Pancreas (tissue), 10 donors: ENCODE measurements at regions not wholly inside any gene's neighbourhood (a gene's known extent, or its start where the extent isn't known, plus 50 kb on each side); places are given as distances from the start of the nearest gene placed in this dataset.
"Not testable (repeated sequence)": the region's sequence is repeated elsewhere in the genome, so short reads cannot be mapped to it uniquely, and the experiment has no call there.

Source experiments
- ATAC-seq, 4 donors: fragments of 200-7000 bp; cut with Tn5 transposase; one replicate each; pipeline versions ENCODE4 v1.8.0 to v1.9.1; 2020; ENCODE audit warnings: mild to moderate bottlenecking in 4 of 4, moderate library complexity in 4 of 4
- DNase-seq, 6 donors: peaks; one replicate each; pipeline ENCODE4 v3.0.0-alpha.2; 2020
- FAIRE-seq: peaks from 2 replicates; lab custom pipeline; 2012; peaks lifted over from hg19 to GRCh38; lab: Jason Lieb, UNC
- H3K27ac ChIP-seq, 4 donors: fragments of 200-600 bp; sonication (generic); 1 replicate in 3 of 4; 2 replicates in 1 of 4; pipeline versions ENCODE4 v1.5.0 to v1.8.0; 2020
- H3K27me3 ChIP-seq, 4 donors: fragments of 200-600 bp; one replicate each; pipeline ENCODE4 v1.8.0; 2021
- H3K36me3 ChIP-seq, 3 donors: fragments of 200-600 bp; sonication (generic) in 1 of 3; one replicate each; pipeline versions ENCODE4 v1.5.0 to v1.8.0; 2020 to 2021
- H3K4me1 ChIP-seq, 3 donors: fragments of 200-600 bp; one replicate each; pipeline ENCODE4 v1.8.0; 2021
- H3K4me3 ChIP-seq, 4 donors: fragments of 200-600 bp; sonication (generic) in 2 of 4; one replicate each; pipeline versions ENCODE4 v1.5.0 to v1.8.0; 2020 to 2021
- H3K9me3 ChIP-seq, 4 donors: fragments of 200-600 bp; one replicate each; pipeline ENCODE4 v1.8.0; 2021
- CTCF ChIP-seq, 4 donors: fragments of 200-600 bp; sonication (generic) in 3 of 4; IDR thresholded peaks; one replicate each; pipeline versions ENCODE4 v1.5.0 to v1.8.0; 2021; ENCODE audit warnings: antibody characterized with exemption in 4 of 4
- WGBS, 2 donors: extraction: QIAGEN DNeasy Blood & Tissue Kit; methylation state at CpG; one replicate each; pipeline ENCODE4 v1.1.7; 2013; 5-methylcytosine and 5-hydroxymethylcytosine counted together
- intact Hi-C, 3 donors: fragments of 100-400 bp; cut with DNase I; formaldehyde crosslinking; loops; one replicate each; pipeline versions ENCODE4 v1.11.1 to v1.14.2; 2022
- donor health status: healthy with polysubstance abuse.
- donor health status: DM: no; HTN: no; CAD: no; lungs with moderate emphysema.
- donor health status: DM: no; HTN: no; CAD: no.
- donor health status: control.
- donor health status: control.
- donor health status: Bipolar disorder and iron deficiency.
- donor health status: DM: yes; HTN: yes; CAD: no.
- donor health status: DM: no; HTN: no; CAD: no.
- donor health status: DM: no; HTN: no; CAD: no.
- donor health status: DM: yes; HTN: yes; CAD: no.

- Histone ChIP-seq H3K9me3 (no peaks in the 10 kb centered on the region), H3K36me3 (no peaks in the 10 kb centered on the region), H3K27ac (no peak overlapping the region), H3K4me3 (no peak overlapping the region), H3K4me1 (no peaks in the 10 kb centered on the region), H3K27me3 (no peaks in the 10 kb centered on the region)
- intact Hi-C loops = no loop called here
- DNase-seq (no peak), ATAC-seq (no peak), FAIRE-seq (no peak)
- WGBS, 2 donors = 65 to 77% methylated on average over 5 of the region's 5 CpGs
- no peak for TF ChIP-seq CTCF (IDR thresholded peaks at IDR 0.05)
Measured at GRCh38 chr4:181896614-181897013, 346.6 kb upstream of the TENM3 start.

- DNase-seq (no peak), ATAC-seq (no peak), FAIRE-seq (no peak)
- no peak for TF ChIP-seq CTCF (IDR thresholded peaks at IDR 0.05)
- WGBS, 2 donors = 58 to 67% methylated on average over 2 of the region's 2 CpGs
- no peaks in the 10 kb centered on the region for H3K4me1 ChIP-seq
- H3K27me3 ChIP-seq = no peaks in the 10 kb centered on the region
- no peak overlapping the region for H3K4me3 ChIP-seq
- no peak overlapping the region for H3K27ac ChIP-seq
- H3K9me3 ChIP-seq = no peaks in the 10 kb centered on the region
- intact Hi-C loops = no loop called here
- H3K36me3 ChIP-seq = no peaks in the 10 kb centered on the region
Measured at GRCh38 chr4:181897935-181898334, 345.3 kb upstream of the TENM3 start.

GRCh38 chr4:181902404-181902803 is 340.8 kb upstream of the TENM3 start:
- H3K36me3 ChIP-seq, intact Hi-C loops, H3K4me1 ChIP-seq, FAIRE-seq, DNase-seq, H3K27ac ChIP-seq, H3K9me3 ChIP-seq, H3K27me3 ChIP-seq, ATAC-seq, H3K4me3 ChIP-seq: not testable (repeated sequence)
- 86 to 94% methylated on average over 2 of the region's 2 CpGs for WGBS, 2 donors

- no peak for TF ChIP-seq CTCF (IDR thresholded peaks at IDR 0.05)
- Histone ChIP-seq H3K4me1 (no peaks in the 10 kb centered on the region), H3K27ac (no peak overlapping the region), H3K36me3 (no peaks in the 10 kb centered on the region), H3K9me3 (no peaks in the 10 kb centered on the region), H3K4me3 (no peak overlapping the region), H3K27me3 (no peaks in the 10 kb centered on the region)
- DNase-seq = no peak
- FAIRE-seq = no peak
- no peak for ATAC-seq
- WGBS, 2 donors = 64 to 78% methylated on average over 4 of the region's 4 CpGs
- intact Hi-C loops = no loop called here
Measured at GRCh38 chr4:181905708-181906107, 337.5 kb upstream of the TENM3 start.

GRCh38 chr4:181908168-181908567 is 335.0 kb upstream of the TENM3 start:
- Histone ChIP-seq H3K4me3 (no peak overlapping the region), H3K36me3 (no peaks in the 10 kb centered on the region), H3K9me3 (no peaks in the 10 kb centered on the region), H3K27me3 (no peaks in the 10 kb centered on the region), H3K4me1 (no peaks in the 10 kb centered on the region), H3K27ac (no peak overlapping the region)
- WGBS, 2 donors = 60 to 74% methylated on average over 1 of the region's 1 CpG
- no peak for ATAC-seq
- no peak for DNase-seq
- TF ChIP-seq CTCF (IDR thresholded peaks at IDR 0.05) = no peak
- intact Hi-C loops = no loop called here
- FAIRE-seq = no peak

- DNase-seq = no peak
- FAIRE-seq = no peak
- Histone ChIP-seq H3K4me3 (no peak overlapping the region), H3K36me3 (no peaks in the 10 kb centered on the region), H3K4me1 (no peaks in the 10 kb centered on the region), H3K9me3 (no peaks in the 10 kb centered on the region), H3K27ac (no peak overlapping the region), H3K27me3 (no peaks in the 10 kb centered on the region)
- no peak for TF ChIP-seq CTCF (IDR thresholded peaks at IDR 0.05)
- WGBS, 2 donors = 52 to 81% methylated on average over 6 of the region's 6 CpGs
- peak in 1 of 4 donors; percentile 44 for ATAC-seq
- intact Hi-C loops = no loop called here
Measured at GRCh38 chr4:181909368-181909767, 333.8 kb upstream of the TENM3 start.
